GM12872 (cell line): ENCODE measurements at regions not wholly inside any gene's neighbourhood (a gene's known extent, or its start where the extent isn't known, plus 50 kb on each side); places are given as distances from the start of the nearest gene placed in this dataset.

ENCODE experiments used
- CTCF ChIP-seq: IDR thresholded peaks from 3 replicates; pipeline ENCODE4 v1.5.1; 2011; ENCODE audit warnings: low read depth, mild to moderate bottlenecking, low read length, moderate library complexity; ENCODE audit not compliant: insufficient read depth

- no peak for TF ChIP-seq CTCF
Observed at GRCh38 chr14:104473244-104473565, 106.4 kb upstream of the C14orf180 start.

GRCh38 chr14:104473649-104474494 is 105.7 kb upstream of the C14orf180 start:
- no peak for TF ChIP-seq CTCF

DNA sequence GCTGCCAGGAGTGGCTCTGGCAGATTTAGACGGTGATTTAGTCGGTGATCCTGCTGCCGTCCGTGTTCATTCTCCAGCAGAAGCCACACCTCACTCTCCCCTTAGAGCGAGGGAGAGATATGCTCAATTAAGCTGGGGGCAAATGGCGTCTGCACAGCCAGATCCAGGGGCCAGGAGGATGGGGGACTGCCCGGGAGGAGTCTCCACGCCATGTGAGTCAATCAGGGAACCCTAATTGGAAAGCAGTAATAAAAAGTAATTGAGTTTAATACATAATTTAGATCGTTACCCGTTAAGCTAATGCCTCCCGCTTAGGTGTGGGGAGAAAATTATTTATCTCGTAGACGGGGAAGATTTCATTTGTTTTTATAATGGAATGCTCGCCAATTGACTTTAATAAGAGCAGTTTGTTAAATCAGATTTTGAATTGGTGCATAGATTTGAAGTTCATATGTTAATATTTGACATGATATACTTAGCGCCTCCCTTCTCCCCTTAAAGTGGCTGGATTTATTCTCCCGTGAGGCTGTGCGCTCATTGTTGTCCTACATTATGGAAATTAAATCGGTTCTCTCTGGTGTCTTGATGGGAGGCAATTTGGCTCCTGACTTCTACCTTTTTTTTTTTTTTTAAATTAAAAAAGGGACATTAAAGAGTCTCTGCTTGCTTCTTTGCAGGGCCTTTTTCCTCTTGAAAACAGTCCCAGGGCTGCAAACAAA is 104.9 kb upstream of the C14orf180 start:
- no peak for TF ChIP-seq CTCF

DNA sequence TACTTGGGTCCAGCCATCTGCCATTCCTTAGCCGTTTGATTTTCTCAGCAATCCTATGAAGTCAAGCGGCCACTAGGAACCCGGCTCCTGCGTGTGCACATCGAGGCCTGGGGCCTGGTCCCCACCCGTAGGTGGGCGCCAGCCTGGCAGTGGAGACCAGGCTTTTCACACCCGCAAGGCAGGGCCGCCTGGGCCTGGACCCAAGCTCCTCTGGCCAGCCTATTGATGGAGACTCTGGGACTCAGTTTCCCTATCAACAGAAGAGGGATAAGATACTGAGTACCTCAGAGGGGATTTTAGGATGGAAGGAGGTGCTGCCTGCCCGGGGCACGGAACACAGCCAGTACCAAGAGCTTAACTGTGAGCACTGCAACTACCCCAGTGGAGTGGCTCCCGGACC is 104.3 kb upstream of the C14orf180 start:
- TF ChIP-seq CTCF: no peak

DNA sequence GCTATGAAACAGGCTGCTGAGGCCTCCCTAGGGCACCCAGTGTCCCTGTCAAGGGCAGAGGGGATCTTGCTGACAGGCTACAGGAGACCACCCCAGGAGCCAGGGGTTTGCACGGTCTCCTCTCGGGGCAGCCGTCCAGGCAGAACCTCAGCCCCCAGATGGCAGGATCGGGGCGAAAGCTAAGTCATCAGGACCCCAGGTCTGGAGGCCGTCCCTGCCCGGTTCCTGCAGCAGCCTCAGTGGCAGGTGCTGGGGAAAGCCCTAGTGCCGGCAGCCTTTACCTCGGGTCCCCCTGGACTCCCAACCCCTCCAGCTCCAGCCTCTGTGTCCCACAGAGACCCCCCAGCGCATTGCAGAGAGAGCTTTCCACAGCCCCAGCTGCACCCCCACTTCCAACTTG is 103.8 kb upstream of the C14orf180 start:
- TF ChIP-seq CTCF: no peak

DNA sequence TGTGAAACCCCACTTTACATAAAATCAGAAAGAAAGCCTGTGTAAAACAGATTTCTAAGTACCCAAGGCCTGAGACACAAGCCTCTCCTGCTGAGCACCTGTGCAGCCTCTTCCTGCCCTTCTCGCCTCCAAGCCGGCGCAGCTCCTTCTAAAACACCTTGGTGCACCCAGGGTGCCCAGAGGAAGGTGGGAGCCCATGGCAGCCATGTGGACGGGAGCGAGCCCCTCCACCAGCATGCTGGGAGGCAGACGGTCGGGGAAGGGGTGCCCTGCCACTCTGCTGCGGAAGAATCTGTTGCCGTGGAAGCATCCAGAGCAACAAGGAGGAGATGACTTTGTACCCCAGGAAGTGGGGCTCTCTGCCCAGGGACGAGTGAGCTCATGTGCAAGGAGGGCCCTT is 103.1 kb upstream of the C14orf180 start:
- no peak for TF ChIP-seq CTCF

DNA sequence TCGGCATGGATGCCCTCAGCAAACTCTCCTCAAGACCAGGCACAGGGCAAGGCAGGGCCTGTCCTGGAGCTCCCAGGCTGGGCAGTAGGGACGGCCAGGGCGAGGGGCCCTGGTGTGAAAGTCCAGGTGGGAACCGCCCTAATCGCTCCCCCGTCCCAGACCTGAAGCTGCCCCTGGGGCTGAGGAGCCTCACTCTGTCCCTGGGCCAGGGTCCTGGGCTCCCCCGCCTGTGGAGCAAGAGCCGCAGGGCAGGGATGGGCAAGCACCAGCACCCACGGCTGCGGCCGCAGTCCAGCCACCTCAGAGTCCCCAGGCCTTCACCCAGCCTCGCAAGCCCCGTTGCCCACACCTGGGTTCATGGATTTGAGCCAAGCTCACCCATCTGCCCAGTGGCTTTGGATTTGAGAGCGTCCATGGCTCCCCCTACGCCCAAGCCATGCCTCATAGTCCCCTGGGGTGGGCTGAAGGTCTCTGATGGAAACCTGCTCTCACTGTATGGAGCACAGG is 102.4 kb upstream of the C14orf180 start:
- no peak for TF ChIP-seq CTCF
